ENCODE measurements at regions not wholly inside any gene's neighbourhood (a gene's known extent, or its start where the extent isn't known, plus 50 kb on each side); places are given as distances from the start of the nearest gene placed in this dataset.

- Mint-ChIP-seq H3K27ac (no peak overlapping the region), H3K36me3 (ENCODE audit: low read depth) (no peaks in the 10 kb centered on the region), H3K4me3 (no peak overlapping the region), H3K4me1 (ENCODE audit: low read depth) (no peaks in the 10 kb centered on the region), H3K9me3 (peaks cover 2% of the 10 kb centered on the region), H3K27me3 (no peaks in the 10 kb centered on the region)
- CTCF ChIA-PET = no interaction called here
- TF ChIP-seq, protein P1, sequence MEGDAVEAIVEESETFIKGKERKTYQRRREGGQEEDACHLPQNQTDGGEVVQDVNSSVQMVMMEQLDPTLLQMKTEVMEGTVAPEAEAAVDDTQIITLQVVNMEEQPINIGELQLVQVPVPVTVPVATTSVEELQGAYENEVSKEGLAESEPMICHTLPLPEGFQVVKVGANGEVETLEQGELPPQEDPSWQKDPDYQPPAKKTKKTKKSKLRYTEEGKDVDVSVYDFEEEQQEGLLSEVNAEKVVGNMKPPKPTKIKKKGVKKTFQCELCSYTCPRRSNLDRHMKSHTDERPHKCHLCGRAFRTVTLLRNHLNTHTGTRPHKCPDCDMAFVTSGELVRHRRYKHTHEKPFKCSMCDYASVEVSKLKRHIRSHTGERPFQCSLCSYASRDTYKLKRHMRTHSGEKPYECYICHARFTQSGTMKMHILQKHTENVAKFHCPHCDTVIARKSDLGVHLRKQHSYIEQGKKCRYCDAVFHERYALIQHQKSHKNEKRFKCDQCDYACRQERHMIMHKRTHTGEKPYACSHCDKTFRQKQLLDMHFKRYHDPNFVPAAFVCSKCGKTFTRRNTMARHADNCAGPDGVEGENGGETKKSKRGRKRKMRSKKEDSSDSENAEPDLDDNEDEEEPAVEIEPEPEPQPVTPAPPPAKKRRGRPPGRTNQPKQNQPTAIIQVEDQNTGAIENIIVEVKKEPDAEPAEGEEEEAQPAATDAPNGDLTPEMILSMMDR (IDR thresholded peaks at IDR 0.05) = no peak
- POLR2A ChIA-PET = no interaction called here
- no peak for DNase-seq
- ATAC-seq = no peak
- intact Hi-C loops (cut with micrococcal nuclease) = no loop called here
Observed at GRCh38 chr5:3912790-3913189, 317.2 kb downstream of the IRX1 start.

DNA sequence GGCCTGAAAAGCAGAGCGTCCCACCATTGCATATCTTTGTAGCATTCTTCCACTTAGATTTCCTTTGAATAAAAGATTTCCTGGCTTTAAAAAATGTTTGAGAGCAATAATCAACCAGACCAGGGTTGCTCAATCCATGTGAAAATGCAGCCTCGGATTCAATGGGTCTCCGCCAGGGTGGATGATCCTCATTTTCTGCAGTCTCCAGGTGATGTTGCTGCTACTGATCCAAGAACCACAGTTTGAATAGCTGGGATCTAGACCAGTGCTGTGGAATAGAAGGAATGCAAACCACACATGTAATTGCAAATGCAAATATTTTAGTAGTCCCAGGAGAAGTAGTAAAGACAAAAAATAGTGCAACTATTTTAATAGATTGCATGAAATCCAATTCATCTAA lies 317.6 kb downstream of the IRX1 start:
- ChIA-PET POLR2A (no interaction called here), CTCF (no interaction called here)
- DNase-seq (no peak), ATAC-seq (no peak)
- TF ChIP-seq, protein P1 (IDR thresholded peaks at IDR 0.05) = no peak
- no peaks in the 10 kb centered on the region for H3K27me3 Mint-ChIP-seq
- no peaks in the 10 kb centered on the region for H3K4me1 Mint-ChIP-seq (ENCODE audit: low read depth)
- H3K9me3 Mint-ChIP-seq = peaks cover 2% of the 10 kb centered on the region
- H3K4me3 Mint-ChIP-seq = no peak overlapping the region
- intact Hi-C loops (cut with micrococcal nuclease) = no loop called here
- no peak overlapping the region for H3K27ac Mint-ChIP-seq
- H3K36me3 Mint-ChIP-seq (ENCODE audit: low read depth) = no peaks in the 10 kb centered on the region

- H3K4me1 Mint-ChIP-seq (ENCODE audit: low read depth) = no peaks in the 10 kb centered on the region
- TF ChIP-seq, protein P1 (IDR thresholded peaks at IDR 0.05) = no peak
- DNase-seq = no peak
- no peak overlapping the region for H3K4me3 Mint-ChIP-seq
- POLR2A ChIA-PET = no interaction called here
- no peak overlapping the region for H3K27ac Mint-ChIP-seq
- H3K27me3 Mint-ChIP-seq = peaks cover 1% of the 10 kb centered on the region
- intact Hi-C loops (cut with micrococcal nuclease) = no loop called here
- CTCF ChIA-PET = no interaction called here
- no peak for ATAC-seq
- H3K9me3 Mint-ChIP-seq = peaks cover 15% of the 10 kb centered on the region
- no peaks in the 10 kb centered on the region for H3K36me3 Mint-ChIP-seq (ENCODE audit: low read depth)
Observed at GRCh38 chr5:3925022-3925421, 329.4 kb downstream of the IRX1 start.

- Mint-ChIP-seq H3K27me3 (peaks cover 1% of the 10 kb centered on the region), H3K4me3 (no peak overlapping the region), H3K9me3 (peaks cover 12% of the 10 kb centered on the region), H3K27ac (no peak overlapping the region), H3K36me3 (ENCODE audit: low read depth) (no peaks in the 10 kb centered on the region), H3K4me1 (ENCODE audit: low read depth) (no peaks in the 10 kb centered on the region)
- POLR2A ChIA-PET = no interaction called here
- TF ChIP-seq, protein P1 (IDR thresholded peaks at IDR 0.05) = no peak
- DNase-seq (no peak), ATAC-seq (no peak)
- CTCF ChIA-PET = no interaction called here
- intact Hi-C loops (cut with micrococcal nuclease) = no loop called here
Observed at GRCh38 chr5:3925935-3926334, 330.3 kb downstream of the IRX1 start.

DNA sequence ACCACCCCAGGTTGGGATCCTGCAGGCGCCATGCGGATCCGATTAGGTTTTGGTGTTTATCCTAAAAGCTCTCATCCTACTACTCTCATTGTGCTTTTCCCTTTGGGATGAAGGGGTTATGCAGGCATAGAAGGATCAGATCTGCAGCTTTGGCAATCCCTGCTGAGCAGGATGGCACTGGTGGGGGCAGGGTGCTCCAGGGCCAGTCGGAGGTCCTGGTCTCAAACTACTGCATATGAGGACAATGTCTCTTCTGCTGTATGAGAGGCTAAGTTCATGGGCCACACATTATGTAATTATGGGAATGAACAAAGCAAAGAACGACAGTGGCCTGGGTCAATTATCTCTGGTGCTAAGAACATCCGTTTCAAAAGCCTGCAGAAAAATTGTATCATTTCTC lies 334.2 kb downstream of the IRX1 start:
- DNase-seq (no peak), ATAC-seq (no peak)
- H3K27ac Mint-ChIP-seq = no peak overlapping the region
- TF ChIP-seq, protein P1 (IDR thresholded peaks at IDR 0.05) = no peak
- H3K9me3 Mint-ChIP-seq = peaks cover 9% of the 10 kb centered on the region
- H3K4me1 Mint-ChIP-seq (ENCODE audit: low read depth) = no peaks in the 10 kb centered on the region
- H3K4me3 Mint-ChIP-seq = no peak overlapping the region
- POLR2A ChIA-PET = no interaction called here
- no peaks in the 10 kb centered on the region for H3K36me3 Mint-ChIP-seq (ENCODE audit: low read depth)
- intact Hi-C loops (cut with micrococcal nuclease) = no loop called here
- peaks cover 1% of the 10 kb centered on the region for H3K27me3 Mint-ChIP-seq
- CTCF ChIA-PET = no interaction called here
